Stimulated activated memory B cell treated with anti-CD40 and anti-IgM and Interleukin-4, amounts not matched to agents 10 μg/mL and 1 μg/mL and 100 μg/mL, for 72 hours (primary cell): ENCODE measurements at regions not wholly inside any gene's neighbourhood (a gene's known extent, or its start where the extent isn't known, plus 50 kb on each side); places are given as distances from the start of the nearest gene placed in this dataset.

Experiments used
- ATAC-seq: fragments of 150-1000 bp; cut with Tn5 transposase; 2 replicates; pipeline ENCODE4 v1.10.0; 2021
- H3K27ac Mint-ChIP-seq: one replicate; pipeline ENCODE4 v1.8.0; 2022; ENCODE audit warnings: mild to moderate bottlenecking, mixed read lengths
- H3K27me3 Mint-ChIP-seq: one replicate; pipeline ENCODE4 v1.8.0; 2022; ENCODE audit warnings: mixed read lengths
- H3K36me3 Mint-ChIP-seq: one replicate; pipeline ENCODE4 v1.8.0; 2022; ENCODE audit warnings: mixed read lengths
- H3K4me1 Mint-ChIP-seq: one replicate; pipeline ENCODE4 v1.8.0; 2022; ENCODE audit warnings: mixed read lengths
- H3K4me3 Mint-ChIP-seq: one replicate; pipeline ENCODE4 v1.8.0; 2022; ENCODE audit warnings: mild to moderate bottlenecking, moderate library complexity, mixed read lengths
- H3K9me3 Mint-ChIP-seq: one replicate; pipeline ENCODE4 v1.8.0; 2022; ENCODE audit warnings: mixed read lengths

GRCh38 chr3:13266005-13266404, 154.1 kb downstream of the NUP210 start:
- Mint-ChIP-seq H3K4me3 (no peak overlapping the region), H3K27ac (no peak overlapping the region), H3K27me3 (peaks cover 38% of the 10 kb centered on the region), H3K4me1 (peaks cover 9% of the 10 kb centered on the region), H3K9me3 (peaks cover 6% of the 10 kb centered on the region), H3K36me3 (no peaks in the 10 kb centered on the region)
- no peak for ATAC-seq

- Mint-ChIP-seq H3K27me3 (peaks cover 40% of the 10 kb centered on the region), H3K4me1 (peaks cover 9% of the 10 kb centered on the region), H3K9me3 (peaks cover 5% of the 10 kb centered on the region), H3K36me3 (no peaks in the 10 kb centered on the region), H3K4me3 (no peak overlapping the region), H3K27ac (no peak overlapping the region)
- no peak for ATAC-seq
Observed at GRCh38 chr3:13265507-13265906, 154.6 kb downstream of the NUP210 start.

GRCh38 chr3:13265016-13265415, 155.1 kb downstream of the NUP210 start:
- H3K9me3 Mint-ChIP-seq, result peaks cover 3% of the 10 kb centered on the region
- no peaks in the 10 kb centered on the region for H3K36me3 Mint-ChIP-seq
- peaks cover 9% of the 10 kb centered on the region for H3K4me1 Mint-ChIP-seq
- peaks cover 45% of the 10 kb centered on the region for H3K27me3 Mint-ChIP-seq
- no peak overlapping the region for H3K27ac Mint-ChIP-seq
- H3K4me3 Mint-ChIP-seq, result no peak overlapping the region
- no peak for ATAC-seq

- peaks cover 1% of the 10 kb centered on the region for H3K9me3 Mint-ChIP-seq
- H3K36me3 Mint-ChIP-seq, result no peaks in the 10 kb centered on the region
- peaks cover 51% of the 10 kb centered on the region for H3K27me3 Mint-ChIP-seq
- H3K4me3 Mint-ChIP-seq, result no peak overlapping the region
- no peak overlapping the region for H3K27ac Mint-ChIP-seq
- ATAC-seq, result no peak
- H3K4me1 Mint-ChIP-seq, result peaks cover 9% of the 10 kb centered on the region
Observed at GRCh38 chr3:13264468-13264795, 155.7 kb downstream of the NUP210 start.

DNA sequence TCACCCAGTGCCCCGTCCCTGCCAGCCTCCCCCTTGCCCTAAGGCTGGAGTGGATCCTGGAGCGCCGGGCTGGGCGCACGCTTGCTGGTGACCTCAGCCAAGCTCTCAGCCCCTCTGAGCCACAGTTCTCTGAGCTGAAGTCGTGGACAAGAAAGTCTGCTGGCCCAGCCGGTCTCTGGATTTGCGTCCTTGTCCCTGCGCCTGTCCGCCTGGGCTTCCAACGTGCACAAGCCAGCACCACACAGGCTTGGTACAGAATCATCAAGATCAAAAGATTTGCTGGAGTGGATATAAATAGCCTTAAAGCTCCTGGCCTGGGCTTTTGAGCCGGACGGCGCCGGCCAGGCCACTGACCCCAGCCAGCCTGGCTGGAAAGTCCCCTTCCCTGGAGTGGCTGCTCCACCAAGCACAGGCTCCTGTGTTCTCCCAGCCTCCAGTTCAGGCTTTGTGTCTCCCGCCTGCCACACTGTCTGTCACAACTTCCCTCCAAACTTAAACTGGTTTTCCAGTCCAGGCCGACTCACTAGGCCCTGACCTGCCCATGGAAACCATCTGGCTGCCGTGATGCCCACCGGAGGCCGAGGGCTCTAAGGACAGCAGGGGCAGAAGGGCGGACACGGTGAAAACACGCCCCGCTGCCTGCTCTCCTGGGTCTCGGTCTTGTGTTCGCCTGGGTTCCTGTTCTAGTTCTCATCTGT, 156.2 kb downstream of the NUP210 start:
- no peak for ATAC-seq
- H3K4me3 Mint-ChIP-seq, result no peak overlapping the region
- no peaks in the 10 kb centered on the region for H3K9me3 Mint-ChIP-seq
- H3K36me3 Mint-ChIP-seq, result no peaks in the 10 kb centered on the region
- peaks cover 9% of the 10 kb centered on the region for H3K4me1 Mint-ChIP-seq
- H3K27me3 Mint-ChIP-seq, result peaks cover 56% of the 10 kb centered on the region
- no peak overlapping the region for H3K27ac Mint-ChIP-seq

DNA sequence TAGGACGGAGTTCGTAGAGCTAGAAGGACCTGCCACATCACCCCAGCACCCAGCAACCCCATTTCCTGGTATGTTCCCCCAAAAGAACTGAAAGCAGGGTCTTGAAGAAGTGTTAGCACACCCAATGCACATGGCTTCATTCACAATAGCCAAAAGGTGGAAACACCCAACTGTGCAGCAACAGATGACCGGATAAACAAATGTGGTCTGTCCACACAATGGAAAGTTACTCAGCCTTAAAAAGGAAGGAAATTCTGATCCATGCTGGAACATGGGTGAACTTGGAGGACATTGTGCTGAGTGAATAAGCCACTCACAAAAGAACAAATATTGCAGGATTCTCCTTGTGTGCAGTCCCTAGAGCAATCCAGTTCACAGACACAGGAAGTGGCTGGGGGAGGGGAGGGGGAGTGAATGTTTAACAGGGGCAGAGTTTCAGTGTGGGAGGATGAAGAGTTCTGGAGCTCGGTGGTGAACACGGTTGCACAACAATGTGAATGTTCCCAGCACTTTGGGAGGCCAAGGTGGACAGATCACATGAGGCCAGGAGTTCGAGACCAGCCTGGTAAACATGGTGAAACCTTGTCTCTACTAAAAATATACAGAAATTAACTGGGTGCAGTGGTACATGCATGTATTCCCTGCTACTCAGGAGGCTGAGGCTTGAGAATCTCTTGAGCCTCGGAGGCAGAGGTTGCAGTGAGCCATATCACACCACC, 157.5 kb downstream of the NUP210 start:
- Mint-ChIP-seq H3K27ac (no peak overlapping the region), H3K27me3 (peaks cover 54% of the 10 kb centered on the region), H3K4me3 (no peak overlapping the region), H3K9me3 (no peaks in the 10 kb centered on the region), H3K36me3 (no peaks in the 10 kb centered on the region), H3K4me1 (peaks cover 9% of the 10 kb centered on the region)
- no peak for ATAC-seq

DNA sequence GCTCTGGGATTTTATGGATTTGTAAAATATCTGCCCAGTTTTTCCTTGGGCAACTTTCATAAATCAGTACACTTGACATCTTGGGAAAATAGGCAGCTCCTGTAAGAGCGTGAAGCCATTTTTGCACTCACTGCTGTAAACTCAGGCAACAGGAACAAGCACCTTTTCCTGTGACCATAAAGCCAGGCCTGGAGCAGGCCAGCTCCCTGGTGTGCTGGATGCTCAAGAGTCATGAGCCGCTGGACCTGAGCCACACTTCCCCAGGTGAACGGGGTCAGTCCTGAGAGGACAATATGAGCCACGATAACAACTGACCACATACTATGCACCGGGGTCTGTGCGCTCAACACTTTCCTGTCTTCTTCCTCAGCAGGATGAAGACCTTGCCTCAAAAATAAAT, 158.2 kb downstream of the NUP210 start:
- no peaks in the 10 kb centered on the region for H3K36me3 Mint-ChIP-seq
- no peak overlapping the region for H3K27ac Mint-ChIP-seq
- H3K27me3 Mint-ChIP-seq, result peaks cover 52% of the 10 kb centered on the region
- no peaks in the 10 kb centered on the region for H3K9me3 Mint-ChIP-seq
- ATAC-seq, result no peak
- H3K4me1 Mint-ChIP-seq, result peaks cover 9% of the 10 kb centered on the region
- H3K4me3 Mint-ChIP-seq, result no peak overlapping the region

GRCh38 chr3:13261104-13261830, 158.9 kb downstream of the NUP210 start:
- no peaks in the 10 kb centered on the region for H3K9me3 Mint-ChIP-seq
- no peak overlapping the region for H3K4me3 Mint-ChIP-seq
- ATAC-seq, result no peak

DNA sequence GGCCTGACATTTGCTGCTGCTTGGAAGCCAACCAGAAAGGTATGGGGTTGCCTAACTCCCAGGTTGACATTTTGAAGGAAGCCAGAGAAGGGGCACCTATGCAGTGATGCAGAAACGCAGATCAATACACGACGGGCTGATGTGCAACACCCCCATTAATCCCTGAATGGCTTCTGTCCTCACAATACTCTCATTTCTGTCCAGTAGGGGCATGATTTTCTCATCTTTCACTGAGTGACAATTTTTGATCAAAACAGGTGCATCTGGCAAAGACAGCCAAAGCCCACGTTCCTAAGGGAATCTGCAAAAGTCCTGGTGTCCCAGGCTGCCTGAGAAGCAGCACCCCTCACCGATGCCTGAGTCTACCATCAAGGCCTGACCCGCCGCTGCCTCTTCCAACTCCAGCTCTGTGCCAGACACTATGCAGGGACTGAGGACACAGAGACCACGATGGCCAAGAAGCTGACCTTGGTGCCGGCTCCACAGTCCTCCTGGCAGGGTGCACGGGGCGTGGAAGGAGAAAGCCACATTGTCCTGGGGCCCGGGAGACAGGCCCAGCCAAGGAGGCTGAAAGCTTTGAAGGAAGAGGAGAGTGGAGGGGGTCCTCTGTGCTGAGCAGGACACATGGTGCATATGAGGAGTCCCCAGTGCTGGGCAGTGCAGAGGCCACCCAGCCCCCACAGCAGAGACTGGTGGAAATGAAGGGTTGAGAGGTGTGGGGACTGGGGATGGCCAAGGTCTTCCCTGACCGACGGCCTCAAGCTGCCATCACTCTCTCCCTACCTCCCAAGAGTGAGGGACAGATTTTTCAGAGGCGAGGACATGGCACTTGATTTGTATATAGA, 159.6 kb downstream of the NUP210 start:
- H3K4me1 Mint-ChIP-seq, result peaks cover 9% of the 10 kb centered on the region
- no peaks in the 10 kb centered on the region for H3K9me3 Mint-ChIP-seq
- peaks cover 56% of the 10 kb centered on the region for H3K27me3 Mint-ChIP-seq
- ATAC-seq, result no peak
- no peak overlapping the region for H3K27ac Mint-ChIP-seq
- H3K4me3 Mint-ChIP-seq, result no peak overlapping the region
- no peaks in the 10 kb centered on the region for H3K36me3 Mint-ChIP-seq

More at GRCh38 chr3:13261104-13261830, 158.9 kb downstream of the NUP210 start:
- Mint-ChIP-seq H3K36me3 (no peaks in the 10 kb centered on the region), H3K4me1 (peaks cover 9% of the 10 kb centered on the region), H3K27me3 (peaks cover 55% of the 10 kb centered on the region), H3K27ac (no peak overlapping the region)

DNA sequence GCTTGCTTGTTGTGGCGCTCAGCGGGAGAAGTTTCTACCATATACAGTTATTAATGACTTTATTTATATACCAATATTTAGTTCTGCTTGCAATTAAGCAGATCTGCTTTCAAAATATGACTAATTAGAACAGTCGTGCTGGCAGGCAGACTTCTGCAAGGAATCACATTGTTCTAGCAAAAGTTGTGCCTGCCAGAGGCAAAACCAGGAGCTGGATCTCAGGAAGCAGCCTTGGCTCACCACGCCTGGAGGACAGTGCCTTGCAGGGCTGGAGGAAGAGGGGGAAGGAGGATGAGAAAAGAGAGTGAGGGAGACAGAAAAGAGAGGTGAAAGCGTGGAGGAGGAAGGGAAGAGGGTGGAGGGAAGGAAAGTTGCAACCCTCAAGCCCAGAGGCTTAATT, 160.3 kb downstream of the NUP210 start:
- H3K36me3 Mint-ChIP-seq, result no peaks in the 10 kb centered on the region
- ATAC-seq, result no peak
- peaks cover 9% of the 10 kb centered on the region for H3K4me1 Mint-ChIP-seq
- H3K4me3 Mint-ChIP-seq, result no peak overlapping the region
- H3K27me3 Mint-ChIP-seq, result peaks cover 56% of the 10 kb centered on the region
- no peak overlapping the region for H3K27ac Mint-ChIP-seq
- no peaks in the 10 kb centered on the region for H3K9me3 Mint-ChIP-seq

GRCh38 chr3:13258986-13259514, 161.1 kb downstream of the NUP210 start:
- no peaks in the 10 kb centered on the region for H3K36me3 Mint-ChIP-seq
- no peak overlapping the region for H3K4me3 Mint-ChIP-seq
- no peak overlapping the region for H3K27ac Mint-ChIP-seq
- ATAC-seq, result no peak
- H3K9me3 Mint-ChIP-seq, result no peaks in the 10 kb centered on the region
- peaks cover 9% of the 10 kb centered on the region for H3K4me1 Mint-ChIP-seq
- H3K27me3 Mint-ChIP-seq, result peaks cover 56% of the 10 kb centered on the region

DNA sequence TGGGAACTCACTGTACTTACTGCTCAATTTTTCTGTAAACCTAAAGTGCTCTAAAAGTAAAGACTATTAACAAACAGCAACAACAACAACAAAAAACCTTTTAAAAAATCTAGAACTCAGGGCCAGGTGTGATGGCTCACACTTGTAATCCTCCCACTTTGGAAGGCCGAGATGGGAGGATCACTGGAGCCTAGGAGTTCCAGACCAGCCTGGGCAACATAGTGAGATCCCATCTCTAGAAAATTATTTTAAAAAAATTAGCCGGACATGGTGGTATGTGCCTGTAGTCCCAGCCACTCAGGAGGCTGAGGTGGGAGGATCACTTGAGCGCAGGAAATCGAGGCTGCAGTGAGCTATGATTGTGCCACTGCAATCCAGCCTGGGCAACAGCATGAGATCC, 161.8 kb downstream of the NUP210 start:
- H3K4me3 Mint-ChIP-seq, result no peak overlapping the region
- no peaks in the 10 kb centered on the region for H3K36me3 Mint-ChIP-seq
- peaks cover 9% of the 10 kb centered on the region for H3K4me1 Mint-ChIP-seq
- H3K27ac Mint-ChIP-seq, result no peak overlapping the region
- no peak for ATAC-seq
- H3K9me3 Mint-ChIP-seq, result no peaks in the 10 kb centered on the region
- peaks cover 59% of the 10 kb centered on the region for H3K27me3 Mint-ChIP-seq

- H3K4me3 Mint-ChIP-seq, result no peak overlapping the region
- H3K27me3 Mint-ChIP-seq, result peaks cover 66% of the 10 kb centered on the region
- ATAC-seq, result no peak
- H3K27ac Mint-ChIP-seq, result no peak overlapping the region
- H3K4me1 Mint-ChIP-seq, result peaks cover 5% of the 10 kb centered on the region
- no peaks in the 10 kb centered on the region for H3K36me3 Mint-ChIP-seq
- H3K9me3 Mint-ChIP-seq, result no peaks in the 10 kb centered on the region
Observed at GRCh38 chr3:13257666-13258065, 162.5 kb downstream of the NUP210 start.

DNA sequence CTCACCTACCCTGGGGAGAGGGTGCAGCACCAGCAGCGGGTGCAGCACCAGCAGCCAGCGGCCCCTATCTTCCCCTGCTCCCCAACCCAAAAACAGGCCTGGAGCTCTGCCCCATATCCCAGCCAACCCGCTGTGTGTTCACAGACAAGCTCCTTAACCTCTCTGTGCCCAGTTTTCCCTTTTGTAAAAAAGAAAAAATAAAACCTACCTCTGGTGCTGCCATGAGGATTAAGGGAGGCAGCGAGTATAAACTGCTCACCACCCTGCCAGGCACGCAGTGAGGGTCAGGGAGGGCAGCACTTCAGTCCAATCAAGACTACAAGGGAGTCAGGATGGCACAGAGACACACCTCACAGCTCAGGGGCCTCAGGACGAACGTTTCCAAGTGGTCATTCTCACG, 163.3 kb downstream of the NUP210 start:
- no peak for ATAC-seq
- Mint-ChIP-seq H3K27ac (no peak overlapping the region), H3K36me3 (no peaks in the 10 kb centered on the region), H3K4me1 (no peaks in the 10 kb centered on the region), H3K4me3 (no peak overlapping the region), H3K27me3 (peaks cover 74% of the 10 kb centered on the region), H3K9me3 (no peaks in the 10 kb centered on the region)
